ENCODE measurements at regions not wholly inside any gene's neighbourhood (a gene's known extent, or its start where the extent isn't known, plus 50 kb on each side); places are given as distances from the start of the nearest gene placed in this dataset.

- DNase-seq: no peak
Observed at GRCh38 chr11:95297680-95298452, 66.9 kb upstream of the SESN3 start.

GRCh38 chr11:95296621-95297025 lies 65.6 kb upstream of the SESN3 start:
- no peak for DNase-seq

GRCh38 chr11:95296165-95296564 lies 65.2 kb upstream of the SESN3 start:
- no peak for DNase-seq

- DNase-seq: no peak
Observed at GRCh38 chr11:95295382-95296149, 64.6 kb upstream of the SESN3 start.

GRCh38 chr11:95294701-95295100 lies 63.7 kb upstream of the SESN3 start:
- DNase-seq: no peak

GRCh38 chr11:95293116-95293515 lies 62.1 kb upstream of the SESN3 start:
- DNase-seq: no peak

GRCh38 chr11:95291946-95292345 lies 60.9 kb upstream of the SESN3 start:
- DNase-seq: no peak

- no peak for DNase-seq
Observed at GRCh38 chr11:95289378-95290101, 58.5 kb upstream of the SESN3 start.

- no peak for DNase-seq
Observed at GRCh38 chr11:95284057-95285052, 53.4 kb upstream of the SESN3 start.

GRCh38 chr11:95283650-95284049 lies 52.6 kb upstream of the SESN3 start:
- DNase-seq: no peak

GRCh38 chr11:95283146-95283545 lies 52.1 kb upstream of the SESN3 start:
- DNase-seq: no peak

GRCh38 chr11:95282291-95282751 lies 51.3 kb upstream of the SESN3 start:
- no peak for DNase-seq
